H9 (cell line): ENCODE measurements at regions not wholly inside any gene's neighbourhood (a gene's known extent, or its start where the extent isn't known, plus 50 kb on each side); places are given as distances from the start of the nearest gene placed in this dataset.

Experiments
- DNase-seq: peaks from one replicate; pipeline ENCODE4 v3.0.0-alpha.2; 2017
- H2AFZ ChIP-seq: one replicate; pipeline ENCODE4 v1.6.1; 2013; ENCODE audit warnings: mild to moderate bottlenecking, low read length, control low read depth, moderate library complexity
- H2AK5ac ChIP-seq: 2 replicates; pipeline ENCODE4 v1.6.1; 2013; ENCODE audit warnings: low read length, control low read depth, mixed read lengths; ENCODE audit not compliant: insufficient read length
- H2BK120ac ChIP-seq: one replicate; pipeline ENCODE4 v1.6.1; 2013; ENCODE audit warnings: low read depth, mild to moderate bottlenecking, low read length, control low read depth, inconsistent platforms; ENCODE audit not compliant: poor library complexity, severe bottlenecking
- H2BK12ac ChIP-seq: 2 replicates; pipeline ENCODE4 v1.6.1; 2013; ENCODE audit warnings: low read length, control low read depth, mixed read lengths, low read depth; ENCODE audit not compliant: insufficient read length
- H2BK15ac ChIP-seq: 2 replicates; pipeline ENCODE4 v1.6.1; 2013; ENCODE audit warnings: low read depth, low read length, control low read depth
- H2BK20ac ChIP-seq: one replicate; pipeline ENCODE4 v1.6.1; 2013; ENCODE audit warnings: low read depth, mild to moderate bottlenecking, low read length, control low read depth, inconsistent platforms; ENCODE audit not compliant: poor library complexity, severe bottlenecking
- H2BK5ac ChIP-seq: 2 replicates; pipeline ENCODE4 v1.6.1; 2013; ENCODE audit warnings: low read length, control low read depth, mixed read lengths; ENCODE audit not compliant: insufficient read length
- H3K14ac ChIP-seq: 2 replicates; pipeline ENCODE4 v1.6.1; 2013; ENCODE audit warnings: low read length, control low read depth; ENCODE audit not compliant: insufficient read depth
- H3K18ac ChIP-seq: 2 replicates; pipeline ENCODE4 v1.6.1; 2013; ENCODE audit warnings: low read depth, mild to moderate bottlenecking, mixed read lengths, low read length, control low read depth; ENCODE audit not compliant: insufficient read length
- H3K23ac ChIP-seq: 2 replicates; pipeline ENCODE4 v1.6.1; 2013; ENCODE audit warnings: low read length, control low read depth, mixed read lengths, low read depth; ENCODE audit not compliant: insufficient read length
- H3K23me2 ChIP-seq: 2 replicates; pipeline ENCODE4 v1.6.1; 2013; ENCODE audit warnings: low read depth, mild to moderate bottlenecking, mixed read lengths, low read length, control low read depth; ENCODE audit not compliant: insufficient read length, poor library complexity, severe bottlenecking
- H3K27ac ChIP-seq: 2 replicates; pipeline ENCODE4 v1.5.1; 2013; ENCODE audit warnings: low read length, control low read depth, mixed read lengths, low read depth; ENCODE audit not compliant: insufficient read length
- H3K27me3 ChIP-seq: 2 replicates; pipeline ENCODE4 v1.6.1; 2013; ENCODE audit warnings: low read length, control low read depth, inconsistent platforms; ENCODE audit not compliant: insufficient read depth
- H3K4ac ChIP-seq: 2 replicates; pipeline ENCODE4 v1.6.1; 2013; ENCODE audit warnings: low read depth, mild to moderate bottlenecking, control low read depth, inconsistent platforms, low read length, moderate library complexity
- H3K4me1 ChIP-seq: 2 replicates; pipeline ENCODE4 v1.6.1; 2013; ENCODE audit warnings: low read length, control low read depth, inconsistent platforms; ENCODE audit not compliant: insufficient read depth
- H3K4me2 ChIP-seq: 2 replicates; pipeline ENCODE4 v1.6.1; 2013; ENCODE audit warnings: low read length, control low read depth, mixed read lengths; ENCODE audit not compliant: insufficient read length, insufficient read depth
- H3K56ac ChIP-seq: 2 replicates; pipeline ENCODE4 v1.6.1; 2013; ENCODE audit warnings: low read depth, mild to moderate bottlenecking, mixed read lengths, low read length, control low read depth; ENCODE audit not compliant: insufficient read length
- H3K79me1 ChIP-seq: 2 replicates; pipeline ENCODE4 v1.6.1; 2013; ENCODE audit warnings: low read depth, mild to moderate bottlenecking, moderate library complexity, low read length, control low read depth, inconsistent platforms; ENCODE audit not compliant: insufficient read depth, poor library complexity, severe bottlenecking
- H3K79me2 ChIP-seq: 2 replicates; pipeline ENCODE4 v1.6.1; 2013; ENCODE audit warnings: low read length, control low read depth, inconsistent platforms; ENCODE audit not compliant: insufficient read depth
- H3K9ac ChIP-seq: 2 replicates; pipeline ENCODE4 v1.6.1; 2013; ENCODE audit warnings: low read length, control low read depth, mixed read lengths; ENCODE audit not compliant: insufficient read length; ENCODE audit errors: extremely low read depth
- H3K9me3 ChIP-seq: one replicate; pipeline ENCODE4 v1.6.1; 2013; ENCODE audit warnings: low read depth, low read length, inconsistent platforms; ENCODE audit not compliant: control insufficient read depth
- H3T11ph ChIP-seq: one replicate; pipeline ENCODE4 v1.6.1; 2013; ENCODE audit warnings: mild to moderate bottlenecking, low read length, control low read depth, inconsistent platforms
- H4K20me1 ChIP-seq: one replicate; pipeline ENCODE4 v1.6.1; 2013; ENCODE audit not compliant: control insufficient read depth, insufficient read length, insufficient read depth
- H4K5ac ChIP-seq: 2 replicates; pipeline ENCODE4 v1.6.1; 2013; ENCODE audit warnings: low read depth, mild to moderate bottlenecking, mixed read lengths, low read length, control low read depth; ENCODE audit not compliant: insufficient read length
- H4K8ac ChIP-seq: replicated peaks from 2 replicates; pipeline ENCODE4 v1.6.1; 2013; ENCODE audit warnings: low read length, control low read depth, mixed read lengths, low read depth; ENCODE audit not compliant: insufficient read length
- H4K91ac ChIP-seq: 2 replicates; pipeline ENCODE4 v1.6.1; 2013; ENCODE audit warnings: low read depth, mild to moderate bottlenecking, moderate library complexity, mixed read lengths, low read length, control low read depth; ENCODE audit not compliant: insufficient read length
- H3K27ac Mint-ChIP-seq, 3 experiments: 2 replicates in 2 of 3; 3 replicates in 1 of 3; pipeline ENCODE4 v1.8.0; 2020 to 2021; ENCODE audit warnings: mixed read lengths in 3 of 3, mild to moderate bottlenecking in 1 of 3, moderate library complexity in 1 of 3
- H3K27me3 Mint-ChIP-seq: 2 replicates; pipeline ENCODE4 v1.8.0; 2021; ENCODE audit warnings: low read depth, mild to moderate bottlenecking, moderate library complexity, mixed read lengths
- H3K36me3 Mint-ChIP-seq, 3 experiments: 2 replicates in 2 of 3; 3 replicates in 1 of 3; pipeline ENCODE4 v1.8.0; 2020 to 2021; ENCODE audit warnings: low read depth in 3 of 3, mixed read lengths in 3 of 3; ENCODE audit not compliant: insufficient read depth in 1 of 3
- H3K4me1 Mint-ChIP-seq, 2 experiments: 2 replicates each; pipeline ENCODE4 v1.8.0; 2020; ENCODE audit warnings: mixed read lengths in 2 of 2
- H3K4me3 Mint-ChIP-seq, 2 experiments: 2 replicates in 1 of 2; 3 replicates in 1 of 2; pipeline ENCODE4 v1.8.0; 2020 to 2021; ENCODE audit warnings: mild to moderate bottlenecking in 2 of 2, mixed read lengths in 2 of 2, moderate library complexity in 1 of 2
- H3K9me3 Mint-ChIP-seq, 2 experiments: 2 replicates in 1 of 2; 3 replicates in 1 of 2; pipeline ENCODE4 v1.8.0; 2020; ENCODE audit warnings: mild to moderate bottlenecking in 2 of 2, mixed read lengths in 2 of 2, moderate library complexity in 1 of 2
- CTCF ChIP-seq: fragments of 200-600 bp; sonication (generic); conservative IDR thresholded peaks from 3 replicates; pipeline ENCODE4 v1.8.0; 2021; ENCODE audit warnings: antibody characterized with exemption, mild to moderate bottlenecking
- WGBS: extraction: QIAGEN DNeasy Blood & Tissue Kit; methylation state at CpG from one replicate; pipeline ENCODE4 v1.1.7; 2013; ENCODE audit warnings: missing lambda C conversion rate, low lambda C conversion rate, mixed read lengths; ENCODE audit not compliant: insufficient read length; ENCODE audit errors: extremely low coverage; 5-methylcytosine and 5-hydroxymethylcytosine counted together

GRCh38 chr15:39156646-39157250 lies 424.1 kb upstream of the THBS1 start:
- no CpG with 5 or more reads among the region's 2 CpGs for WGBS
- no peak overlapping the region for H2BK5ac ChIP-seq
- H3K4me2 ChIP-seq, result no peak overlapping the region
- no peak overlapping the region for H2BK12ac ChIP-seq
- no peak overlapping the region for H4K8ac ChIP-seq
- no peak for TF ChIP-seq CTCF
- no peak overlapping the region for H2BK15ac ChIP-seq
- no peak overlapping the region for H3K23ac ChIP-seq
- Mint-ChIP-seq H3K4me3 (no peak overlapping the region), H3K36me3 (no peaks in the 10 kb centered on the region), H3K4me1 (peaks cover 19 to 26% of the 10 kb centered on the region in 2 experiments), H3K27ac (no peak overlapping the region), H3K27me3 (no peaks in the 10 kb centered on the region), H3K9me3 (no peaks in the 10 kb centered on the region)
- no peak overlapping the region for H2BK20ac ChIP-seq
- no peaks in the 10 kb centered on the region for H3K4me1 ChIP-seq
- H3K4ac ChIP-seq, result no peak overlapping the region
- no peak for DNase-seq
- H3K23me2 ChIP-seq, result no peaks in the 10 kb centered on the region
- no peak overlapping the region for H2AFZ ChIP-seq
- H3K27me3 ChIP-seq, result no peaks in the 10 kb centered on the region
- no peaks in the 10 kb centered on the region for H3K9me3 ChIP-seq
- no peak overlapping the region for H2BK120ac ChIP-seq
- no peak overlapping the region for H3K14ac ChIP-seq
- H3K27ac ChIP-seq, result no peak overlapping the region
- no peak overlapping the region for H3T11ph ChIP-seq
- no peaks in the 10 kb centered on the region for H3K79me2 ChIP-seq
- no peak overlapping the region for H4K91ac ChIP-seq
- no peak overlapping the region for H3K56ac ChIP-seq
- H2AK5ac ChIP-seq, result no peak overlapping the region
- no peak overlapping the region for H3K9ac ChIP-seq
- no peak overlapping the region for H4K5ac ChIP-seq
- H3K79me1 ChIP-seq, result no peaks in the 10 kb centered on the region
- no peak overlapping the region for H3K18ac ChIP-seq
- H4K20me1 ChIP-seq, result no peaks in the 10 kb centered on the region
